Keratinocyte (primary cell): ENCODE measurements at regions not wholly inside any gene's neighbourhood (a gene's known extent, or its start where the extent isn't known, plus 50 kb on each side); places are given as distances from the start of the nearest gene placed in this dataset.

ENCODE experiments used
- DNase-seq: peaks from one replicate; pipeline ENCODE4 v3.0.0-alpha.2; 2011; ENCODE audit warnings: low read depth, missing footprints, low spot score
- FAIRE-seq: peaks from 2 replicates; lab custom pipeline; 2011; peaks lifted over from hg19 to GRCh38; lab: Jason Lieb, UNC
- H2AFZ ChIP-seq: 2 replicates; pipeline ENCODE4 v1.6.0; 2012; ENCODE audit warnings: low read length, control low read depth, inconsistent platforms; ENCODE audit not compliant: control insufficient read depth
- H3K27ac ChIP-seq: 2 replicates; pipeline ENCODE4 v1.5.1; 2011; ENCODE audit warnings: low read length; ENCODE audit not compliant: control insufficient read depth, insufficient read depth
- H3K27me3 ChIP-seq: 3 replicates; pipeline ENCODE4 v1.6.0; 2011; ENCODE audit warnings: low read length; ENCODE audit not compliant: control insufficient read depth, insufficient read depth; ENCODE audit errors: extremely low read depth
- H3K36me3 ChIP-seq, 2 experiments: 2 replicates in 1 of 2; 3 replicates in 1 of 2; pipeline ENCODE4 v1.5.1; 2011; ENCODE audit warnings: low read length in 2 of 2, mild to moderate bottlenecking in 1 of 2; ENCODE audit not compliant: control insufficient read depth in 2 of 2, insufficient read depth in 2 of 2; ENCODE audit errors: extremely low read depth in 1 of 2
- H3K4me1 ChIP-seq: 3 replicates; pipeline ENCODE4 v1.5.1; 2011; ENCODE audit warnings: low read length; ENCODE audit not compliant: control insufficient read depth, insufficient read depth; ENCODE audit errors: extremely low read depth
- H3K4me2 ChIP-seq: 3 replicates; pipeline ENCODE4 v1.6.0; 2011; ENCODE audit warnings: low read depth, low read length; ENCODE audit not compliant: control insufficient read depth, insufficient read depth; ENCODE audit errors: extremely low read depth
- H3K4me3 ChIP-seq, 3 experiments: fragments of 200-600 bp in 1 of 3; sonication (generic) in 1 of 3; 2 replicates in 2 of 3; 3 replicates in 1 of 3; pipeline ENCODE4 v1.5.1; 2011 to 2016; ENCODE audit warnings: low read length in 3 of 3, mild to moderate bottlenecking in 3 of 3, control low read depth in 2 of 3, inconsistent platforms in 1 of 3, low read depth in 1 of 3, mixed read lengths in 1 of 3, mixed run types in 1 of 3, moderate library complexity in 1 of 3; ENCODE audit not compliant: control insufficient read depth in 2 of 3, insufficient read depth in 2 of 3; ENCODE audit errors: extremely low read depth in 1 of 3
- H3K79me2 ChIP-seq: 2 replicates; pipeline ENCODE4 v1.6.0; 2012; ENCODE audit warnings: low read length; ENCODE audit not compliant: control insufficient read depth, insufficient read depth
- H3K9ac ChIP-seq: 3 replicates; pipeline ENCODE4 v1.6.0; 2011; ENCODE audit warnings: low read length; ENCODE audit not compliant: control insufficient read depth, insufficient read depth; ENCODE audit errors: extremely low read depth
- H3K9me1 ChIP-seq: 3 replicates; pipeline ENCODE4 v1.6.0; 2011; ENCODE audit warnings: low read length; ENCODE audit not compliant: control insufficient read depth, insufficient read depth; ENCODE audit errors: extremely low read depth
- H3K9me3 ChIP-seq: 2 replicates; pipeline ENCODE4 v1.5.1; 2012; ENCODE audit warnings: low read depth, low read length; ENCODE audit not compliant: control insufficient read depth
- H4K20me1 ChIP-seq: 3 replicates; pipeline ENCODE4 v1.6.0; 2011; ENCODE audit warnings: low read length; ENCODE audit not compliant: control insufficient read depth, insufficient read depth; ENCODE audit errors: extremely low read depth
- EZH2 ChIP-seq: IDR thresholded peaks from one replicate; pipeline ENCODE4 v1.6.1; 2012; ENCODE audit warnings: inconsistent platforms, mild to moderate bottlenecking, low read length, moderate library complexity
- dilution Hi-C: fragments of 300-500 bp; cut with MboI; formaldehyde crosslinking; loops from one replicate; pipeline ENCODE4 v1.7.0; 2020; ENCODE audit warnings: low sequenced_read_pairs; ENCODE audit not compliant: extremely low pct_ligation_motif_present
- TF ChIP-seq, protein P1 (sequence below), 3 experiments: IDR thresholded peaks in 1 of 3; conservative IDR thresholded peaks in 1 of 3; optimal IDR thresholded peaks in 1 of 3; 2 replicates in 2 of 3; 3 replicates in 1 of 3; pipeline versions ENCODE3 to v1.5.1; 2011; ENCODE audit warnings: low read length in 3 of 3, mild to moderate bottlenecking in 3 of 3, moderate library complexity in 2 of 3, control low read depth in 1 of 3, inconsistent platforms in 1 of 3; ENCODE audit not compliant: insufficient read depth in 2 of 3; ENCODE audit errors: extremely low read depth in 1 of 3

DNA sequence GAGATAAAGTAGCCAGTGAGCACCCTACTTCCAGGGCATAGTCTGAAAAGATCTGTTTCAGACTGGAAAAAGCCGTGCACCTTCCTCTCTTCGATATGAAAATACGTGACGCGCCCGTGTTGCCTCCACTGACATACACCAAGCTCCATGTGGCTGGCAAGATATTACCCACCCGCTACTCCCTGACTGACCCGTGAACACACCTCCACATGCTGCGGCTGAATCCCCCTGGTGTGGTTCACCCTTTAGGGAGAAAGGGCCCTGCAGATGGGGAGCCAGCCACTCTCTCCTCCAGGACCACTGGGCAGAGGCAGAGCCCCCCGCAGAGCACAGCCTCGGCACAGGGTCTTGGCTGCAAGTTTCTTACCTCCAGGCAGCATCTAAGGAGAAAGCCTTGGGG is 245.0 kb downstream of the BRD1 start:
- no peaks in the 10 kb centered on the region for H4K20me1 ChIP-seq
- TF ChIP-seq, protein P1, sequence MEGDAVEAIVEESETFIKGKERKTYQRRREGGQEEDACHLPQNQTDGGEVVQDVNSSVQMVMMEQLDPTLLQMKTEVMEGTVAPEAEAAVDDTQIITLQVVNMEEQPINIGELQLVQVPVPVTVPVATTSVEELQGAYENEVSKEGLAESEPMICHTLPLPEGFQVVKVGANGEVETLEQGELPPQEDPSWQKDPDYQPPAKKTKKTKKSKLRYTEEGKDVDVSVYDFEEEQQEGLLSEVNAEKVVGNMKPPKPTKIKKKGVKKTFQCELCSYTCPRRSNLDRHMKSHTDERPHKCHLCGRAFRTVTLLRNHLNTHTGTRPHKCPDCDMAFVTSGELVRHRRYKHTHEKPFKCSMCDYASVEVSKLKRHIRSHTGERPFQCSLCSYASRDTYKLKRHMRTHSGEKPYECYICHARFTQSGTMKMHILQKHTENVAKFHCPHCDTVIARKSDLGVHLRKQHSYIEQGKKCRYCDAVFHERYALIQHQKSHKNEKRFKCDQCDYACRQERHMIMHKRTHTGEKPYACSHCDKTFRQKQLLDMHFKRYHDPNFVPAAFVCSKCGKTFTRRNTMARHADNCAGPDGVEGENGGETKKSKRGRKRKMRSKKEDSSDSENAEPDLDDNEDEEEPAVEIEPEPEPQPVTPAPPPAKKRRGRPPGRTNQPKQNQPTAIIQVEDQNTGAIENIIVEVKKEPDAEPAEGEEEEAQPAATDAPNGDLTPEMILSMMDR (optimal IDR thresholded peaks at IDR 0.05 in 1 of 3, IDR thresholded peaks at IDR 0.05 in 1 of 3, conservative IDR thresholded peaks at IDR 0.05 in 1 of 3; ENCODE audit: extremely low read depth in 1 of 3, insufficient read depth in 2 of 3, low read length in 3 of 3) = no peak
- no peak for TF ChIP-seq EZH2
- no peaks in the 10 kb centered on the region for H3K9me1 ChIP-seq
- no peak overlapping the region for H3K9ac ChIP-seq
- DNase-seq (no peak), FAIRE-seq (no peak)
- H2AFZ ChIP-seq = no peak overlapping the region
- H3K27ac ChIP-seq = no peak overlapping the region
- H3K36me3 ChIP-seq = no peaks in the 10 kb centered on the region
- no peak overlapping the region for H3K4me2 ChIP-seq
- no peaks in the 10 kb centered on the region for H3K79me2 ChIP-seq
- no peaks in the 10 kb centered on the region for H3K27me3 ChIP-seq
- peaks cover 22% of the 10 kb centered on the region for H3K9me3 ChIP-seq
- H3K4me1 ChIP-seq = no peaks in the 10 kb centered on the region
- no peak overlapping the region for H3K4me3 ChIP-seq
- dilution Hi-C loops = no loop called here

DNA sequence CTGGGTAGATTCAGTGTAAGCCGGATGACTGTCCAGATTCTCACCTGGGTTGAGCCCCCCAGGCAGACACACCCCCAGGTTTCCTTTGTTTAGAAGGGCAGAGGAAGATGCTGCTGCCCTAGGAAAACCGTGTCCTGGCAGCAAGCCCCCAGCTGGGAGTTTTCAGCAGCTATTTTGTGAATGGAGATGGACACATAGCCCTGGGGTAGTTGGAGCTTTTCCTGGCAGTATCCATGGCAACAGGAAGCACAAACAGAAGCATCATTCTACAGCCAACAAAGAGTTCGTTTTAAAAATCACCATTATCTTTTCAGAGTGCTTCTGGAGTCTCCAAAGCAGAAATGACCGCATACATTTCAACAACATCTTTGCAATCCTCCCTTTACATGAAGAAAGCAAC is 245.5 kb downstream of the BRD1 start:
- Histone ChIP-seq H3K9me1 (no peaks in the 10 kb centered on the region), H3K27me3 (no peaks in the 10 kb centered on the region), H3K4me1 (no peaks in the 10 kb centered on the region), H2AFZ (no peak overlapping the region), H4K20me1 (no peaks in the 10 kb centered on the region), H3K4me2 (no peak overlapping the region), H3K36me3 (no peaks in the 10 kb centered on the region), H3K27ac (no peak overlapping the region), H3K79me2 (no peaks in the 10 kb centered on the region), H3K9ac (no peak overlapping the region), H3K4me3 (no peak overlapping the region), H3K9me3 (peaks cover 22% of the 10 kb centered on the region)
- dilution Hi-C loops = no loop called here
- TF ChIP-seq, protein P1 (optimal IDR thresholded peaks at IDR 0.05 in 1 of 3, IDR thresholded peaks at IDR 0.05 in 1 of 3, conservative IDR thresholded peaks at IDR 0.05 in 1 of 3; ENCODE audit: extremely low read depth in 1 of 3, insufficient read depth in 2 of 3, low read length in 3 of 3) = no peak
- TF ChIP-seq EZH2 = no peak
- DNase-seq (no peak), FAIRE-seq (no peak)
